SH-SY5Y (cell line): ENCODE measurements at regions not wholly inside any gene's neighbourhood (a gene's known extent, or its start where the extent isn't known, plus 50 kb on each side); places are given as distances from the start of the nearest gene placed in this dataset.

Experiments
- GATA2 ChIP-seq: IDR thresholded peaks from 2 replicates; pipeline ENCODE4 v1.6.1; 2011; ENCODE audit warnings: mild to moderate bottlenecking, low read depth, low read length
- GATA3 ChIP-seq: IDR thresholded peaks from 2 replicates; pipeline ENCODE4 v1.6.1; 2011; ENCODE audit warnings: low read depth, mild to moderate bottlenecking, low read length, moderate library complexity

- TF ChIP-seq GATA2 (no peak), GATA3 (no peak)
Observed at GRCh38 chr9:82191082-82191770, 202.7 kb downstream of the SPATA31D1 start.
